Fibroblast of lung (primary cell): ENCODE measurements at regions not wholly inside any gene's neighbourhood (a gene's known extent, or its start where the extent isn't known, plus 50 kb on each side); places are given as distances from the start of the nearest gene placed in this dataset.

ENCODE experiments used
- EZH2 ChIP-seq: IDR thresholded peaks from 2 replicates; pipeline ENCODE4 v1.5.1; 2012; ENCODE audit warnings: low read length, control low read depth, mild to moderate bottlenecking; ENCODE audit errors: missing control alignments
- TF ChIP-seq, protein P1 (sequence below), 2 donors: IDR thresholded peaks in 1 of 2; conservative IDR thresholded peaks in 1 of 2; 1 replicate in 1 of 2; 2 replicates in 1 of 2; pipeline ENCODE4 v1.5.1; 2011 to 2012; ENCODE audit warnings: low read length in 2 of 2, control low read depth in 1 of 2, inconsistent platforms in 1 of 2, low read depth in 1 of 2, mild to moderate bottlenecking in 1 of 2

DNA sequence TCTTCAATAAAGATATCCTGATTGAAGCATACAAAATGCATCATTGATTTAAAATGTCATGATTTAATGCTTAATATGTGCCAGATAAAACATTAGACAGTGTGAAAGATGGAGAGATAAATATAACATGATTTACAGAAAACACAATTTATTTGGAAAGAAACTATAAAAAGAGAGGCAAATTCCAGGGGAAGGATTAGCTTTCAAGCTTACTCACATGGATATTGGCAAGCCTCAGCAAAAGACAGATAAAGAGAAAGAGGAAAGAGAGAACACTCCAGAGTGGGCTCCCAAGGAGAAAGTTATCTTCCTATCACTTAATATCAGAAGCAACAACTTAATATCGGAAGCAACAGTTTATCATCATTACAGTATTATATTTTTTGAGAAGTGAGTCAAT, 1036.5 kb downstream of the SQOR start:
- TF ChIP-seq, protein P1, sequence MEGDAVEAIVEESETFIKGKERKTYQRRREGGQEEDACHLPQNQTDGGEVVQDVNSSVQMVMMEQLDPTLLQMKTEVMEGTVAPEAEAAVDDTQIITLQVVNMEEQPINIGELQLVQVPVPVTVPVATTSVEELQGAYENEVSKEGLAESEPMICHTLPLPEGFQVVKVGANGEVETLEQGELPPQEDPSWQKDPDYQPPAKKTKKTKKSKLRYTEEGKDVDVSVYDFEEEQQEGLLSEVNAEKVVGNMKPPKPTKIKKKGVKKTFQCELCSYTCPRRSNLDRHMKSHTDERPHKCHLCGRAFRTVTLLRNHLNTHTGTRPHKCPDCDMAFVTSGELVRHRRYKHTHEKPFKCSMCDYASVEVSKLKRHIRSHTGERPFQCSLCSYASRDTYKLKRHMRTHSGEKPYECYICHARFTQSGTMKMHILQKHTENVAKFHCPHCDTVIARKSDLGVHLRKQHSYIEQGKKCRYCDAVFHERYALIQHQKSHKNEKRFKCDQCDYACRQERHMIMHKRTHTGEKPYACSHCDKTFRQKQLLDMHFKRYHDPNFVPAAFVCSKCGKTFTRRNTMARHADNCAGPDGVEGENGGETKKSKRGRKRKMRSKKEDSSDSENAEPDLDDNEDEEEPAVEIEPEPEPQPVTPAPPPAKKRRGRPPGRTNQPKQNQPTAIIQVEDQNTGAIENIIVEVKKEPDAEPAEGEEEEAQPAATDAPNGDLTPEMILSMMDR (conservative IDR thresholded peaks at IDR 0.05 in 1 of 2, IDR thresholded peaks at IDR 0.05 in 1 of 2; ENCODE audit: low read depth in 1 of 2, low read length in 2 of 2), result no peak
- no peak for TF ChIP-seq EZH2
